Endodermal cell (in vitro differentiated cells): ENCODE measurements at regions not wholly inside any gene's neighbourhood (a gene's known extent, or its start where the extent isn't known, plus 50 kb on each side); places are given as distances from the start of the nearest gene placed in this dataset.

ENCODE experiments used
- DNase-seq: peaks from one replicate; pipeline ENCODE4 v3.0.0-alpha.2; 2017
- H3K27ac ChIP-seq: 2 replicates; pipeline ENCODE4 v1.5.1; 2013; ENCODE audit warnings: mild to moderate bottlenecking, low read depth, low read length, moderate library complexity
- H3K27me3 ChIP-seq: 2 replicates; pipeline ENCODE4 v1.6.1; 2013; ENCODE audit warnings: mild to moderate bottlenecking, low read length, moderate library complexity; ENCODE audit not compliant: insufficient read depth, control insufficient read depth, poor library complexity, severe bottlenecking
- H3K36me3 ChIP-seq: 2 replicates; pipeline ENCODE4 v1.7.0; 2013; ENCODE audit warnings: mild to moderate bottlenecking, low read length, moderate library complexity; ENCODE audit not compliant: control insufficient read depth, insufficient read depth
- H3K4me1 ChIP-seq: one replicate; pipeline ENCODE4 v1.7.0; 2013; ENCODE audit warnings: low read length; ENCODE audit not compliant: control insufficient read depth, insufficient read depth
- H3K4me3 ChIP-seq: 2 replicates; pipeline ENCODE4 v1.5.1; 2013; ENCODE audit warnings: mild to moderate bottlenecking, low read length, moderate library complexity
- H3K9ac ChIP-seq: 2 replicates; pipeline ENCODE4 v1.6.1; 2013; ENCODE audit warnings: mild to moderate bottlenecking, low read length, moderate library complexity; ENCODE audit not compliant: poor library complexity, severe bottlenecking; ENCODE audit errors: extremely low read depth
- H3K9me3 ChIP-seq: 2 replicates; pipeline ENCODE4 v1.6.1; 2013; ENCODE audit warnings: mild to moderate bottlenecking, low read length, moderate library complexity; ENCODE audit not compliant: control insufficient read depth
- H3K27ac Mint-ChIP-seq: 2 replicates; pipeline ENCODE4 v1.8.0; 2020; ENCODE audit warnings: mixed read lengths
- H3K27me3 Mint-ChIP-seq: 2 replicates; pipeline ENCODE4 v1.8.0; 2021; ENCODE audit warnings: mild to moderate bottlenecking, mixed read lengths; ENCODE audit not compliant: insufficient read depth
- H3K36me3 Mint-ChIP-seq: 2 replicates; pipeline ENCODE4 v1.8.0; 2020; ENCODE audit warnings: low read depth, mixed read lengths
- H3K4me1 Mint-ChIP-seq: 2 replicates; pipeline ENCODE4 v1.8.0; 2020; ENCODE audit warnings: mixed read lengths
- H3K4me3 Mint-ChIP-seq: 2 replicates; pipeline ENCODE4 v1.8.0; 2020; ENCODE audit warnings: mild to moderate bottlenecking, moderate library complexity, mixed read lengths
- H3K9me3 Mint-ChIP-seq: 2 replicates; pipeline ENCODE4 v1.8.0; 2020; ENCODE audit warnings: mild to moderate bottlenecking, mixed read lengths
- CTCF ChIP-seq: fragments of 200-600 bp; sonication (generic); conservative IDR thresholded peaks from 2 replicates; pipeline ENCODE4 v1.5.0; 2021; ENCODE audit warnings: antibody characterized with exemption, mild to moderate bottlenecking
- WGBS, 2 experiments: methylation state at CpG; one replicate each; pipeline versions ENCODE4 v1.1.5 to v1.1.7; 2013; ENCODE audit warnings: missing lambda C conversion rate in 2 of 2, mixed read lengths in 1 of 2; ENCODE audit not compliant: insufficient coverage in 1 of 2, insufficient read length in 1 of 2; 5-methylcytosine and 5-hydroxymethylcytosine counted together

GRCh38 chr3:177817751-177818150, 620.5 kb upstream of the TBL1XR1 start:
- H3K27ac ChIP-seq: no peak overlapping the region
- H3K27me3 Mint-ChIP-seq: no peaks in the 10 kb centered on the region
- H3K27me3 ChIP-seq: no peaks in the 10 kb centered on the region
- H3K27ac Mint-ChIP-seq: no peak overlapping the region
- no peak for TF ChIP-seq CTCF
- H3K9me3 ChIP-seq: no peaks in the 10 kb centered on the region
- no peak overlapping the region for H3K9ac ChIP-seq
- H3K4me1 Mint-ChIP-seq: no peaks in the 10 kb centered on the region
- no peak overlapping the region for H3K4me3 ChIP-seq
- no peak for DNase-seq
- no peak overlapping the region for H3K4me3 Mint-ChIP-seq
- no peaks in the 10 kb centered on the region for H3K4me1 ChIP-seq
- no peaks in the 10 kb centered on the region for H3K36me3 Mint-ChIP-seq
- no peaks in the 10 kb centered on the region for H3K36me3 ChIP-seq
- H3K9me3 Mint-ChIP-seq: no peaks in the 10 kb centered on the region
- 50 to 53% methylated on average over 1 to 2 of the region's 2 CpGs for WGBS, 2 experiments

- 88 to 100% methylated on average over 1 to 2 of the region's 2 CpGs for WGBS, 2 experiments
- no peak overlapping the region for H3K4me3 ChIP-seq
- Mint-ChIP-seq H3K4me1 (no peaks in the 10 kb centered on the region), H3K36me3 (no peaks in the 10 kb centered on the region), H3K9me3 (no peaks in the 10 kb centered on the region), H3K4me3 (no peak overlapping the region), H3K27ac (no peak overlapping the region), H3K27me3 (no peaks in the 10 kb centered on the region)
- H3K4me1 ChIP-seq: no peaks in the 10 kb centered on the region
- TF ChIP-seq CTCF: no peak
- no peaks in the 10 kb centered on the region for H3K27me3 ChIP-seq
- no peak overlapping the region for H3K27ac ChIP-seq
- no peaks in the 10 kb centered on the region for H3K36me3 ChIP-seq
- no peaks in the 10 kb centered on the region for H3K9me3 ChIP-seq
- DNase-seq: no peak
- H3K9ac ChIP-seq: no peak overlapping the region
Measured at GRCh38 chr3:177818712-177819240, 621.5 kb upstream of the TBL1XR1 start.

- no peaks in the 10 kb centered on the region for H3K27me3 Mint-ChIP-seq
- Histone ChIP-seq H3K27ac (no peak overlapping the region), H3K4me3 (no peak overlapping the region), H3K36me3 (no peaks in the 10 kb centered on the region), H3K9me3 (no peaks in the 10 kb centered on the region), H3K4me1 (no peaks in the 10 kb centered on the region), H3K27me3 (no peaks in the 10 kb centered on the region), H3K9ac (no peak overlapping the region)
- no peak overlapping the region for H3K27ac Mint-ChIP-seq
- no peak overlapping the region for H3K4me3 Mint-ChIP-seq
- H3K36me3 Mint-ChIP-seq: no peaks in the 10 kb centered on the region
- H3K4me1 Mint-ChIP-seq: peaks cover 6% of the 10 kb centered on the region
- 100% methylated on average over 2 of the region's 2 CpGs; no CpG with 5 or more reads in 1 of the 2 experiments for WGBS, 2 experiments
- TF ChIP-seq CTCF: no peak
- no peaks in the 10 kb centered on the region for H3K9me3 Mint-ChIP-seq
- no peak for DNase-seq
Measured at GRCh38 chr3:177820683-177821316, 623.5 kb upstream of the TBL1XR1 start.
